IMR-90 (cell line): ENCODE measurements at regions not wholly inside any gene's neighbourhood (a gene's known extent, or its start where the extent isn't known, plus 50 kb on each side); places are given as distances from the start of the nearest gene placed in this dataset.

Experiments
- ATAC-seq: fragments of 200-7000 bp; cut with Tn5 transposase; 2 replicates; pipeline ENCODE4 v1.9.1; 2020; ENCODE audit warnings: low read depth, mild to moderate bottlenecking, moderate library complexity
- BruUV-seq: library from RNA; stranded (reverse); fragments of 400-500 nt; replicated peaks from 2 replicates; lab custom pipeline; 2021; lab: Mats Ljungman, UMichigan
- CTCF ChIA-PET: fragments of 300-600 bp; formaldehyde crosslinking; extraction: SDS; loops from one replicate; lab custom pipeline; 2021; ENCODE audit warnings: antibody characterized with exemption; lab: Yijun Ruan, JAX
- POLR2A ChIA-PET: fragments of 300-600 bp; sonication (Branson Sonifier 250); formaldehyde crosslinking; loops from one replicate; lab custom pipeline; 2022; ENCODE audit warnings: antibody characterized with exemption; ENCODE audit not compliant: unreplicated experiment; lab: Charles Lee
- DNase-seq: peaks from one replicate; pipeline ENCODE4 v3.0.0; 2013
- H2AFZ ChIP-seq: replicated peaks from 2 replicates; pipeline ENCODE3; 2013; ENCODE audit warnings: low read length, mild to moderate bottlenecking; ENCODE audit not compliant: poor library complexity
- H2AK5ac ChIP-seq: 2 replicates; pipeline ENCODE4 v1.6.1; 2013; ENCODE audit warnings: low read depth, low read length, inconsistent platforms
- H2AK9ac ChIP-seq: replicated peaks from 2 replicates; pipeline ENCODE3; 2013; ENCODE audit warnings: mild to moderate bottlenecking, low read depth, low read length, moderate library complexity; ENCODE audit not compliant: poor library complexity
- H2BK120ac ChIP-seq: 2 replicates; pipeline ENCODE4 v1.6.1; 2013; ENCODE audit warnings: low read depth, low read length, inconsistent platforms
- H2BK15ac ChIP-seq: 3 replicates; pipeline ENCODE4 v1.6.1; 2013; ENCODE audit warnings: low read depth, low read length, inconsistent platforms
- H2BK20ac ChIP-seq: 2 replicates; pipeline ENCODE4 v1.6.1; 2013; ENCODE audit warnings: low read depth, mild to moderate bottlenecking, inconsistent platforms, low read length, moderate library complexity
- H2BK5ac ChIP-seq: 2 replicates; pipeline ENCODE4 v1.6.1; 2013; ENCODE audit warnings: mild to moderate bottlenecking, low read depth, low read length, inconsistent platforms; ENCODE audit not compliant: poor library complexity, severe bottlenecking
- H3K14ac ChIP-seq: replicated peaks from 2 replicates; pipeline ENCODE4 v1.6.1; 2013; ENCODE audit warnings: low read depth, low read length, inconsistent platforms
- H3K18ac ChIP-seq: 2 replicates; pipeline ENCODE4 v1.6.1; 2013; ENCODE audit warnings: low read depth, low read length, control low read depth
- H3K23ac ChIP-seq: 2 replicates; pipeline ENCODE4 v1.6.1; 2013; ENCODE audit warnings: low read depth, low read length, inconsistent platforms
- H3K27ac ChIP-seq: 2 replicates; pipeline ENCODE4 v1.5.1; 2013; ENCODE audit warnings: mild to moderate bottlenecking, control low read depth, low read length; ENCODE audit not compliant: insufficient read depth
- H3K27me3 ChIP-seq: 2 replicates; pipeline ENCODE4 v1.6.1; 2013; ENCODE audit warnings: low read length; ENCODE audit not compliant: control insufficient read depth, insufficient read depth
- H3K36me3 ChIP-seq: 2 replicates; pipeline ENCODE4 v1.6.1; 2013; ENCODE audit warnings: low read length, mixed read lengths; ENCODE audit not compliant: control insufficient read depth, insufficient read depth
- H3K4ac ChIP-seq: 2 replicates; pipeline ENCODE4 v1.6.1; 2013; ENCODE audit warnings: low read depth, low read length, inconsistent platforms
- H3K4me1 ChIP-seq: 2 replicates; pipeline ENCODE4 v1.6.1; 2013; ENCODE audit warnings: low read length, mixed read lengths; ENCODE audit not compliant: control insufficient read depth, insufficient read depth
- H3K4me2 ChIP-seq: 2 replicates; pipeline ENCODE4 v1.6.1; 2013; ENCODE audit warnings: low read depth, mild to moderate bottlenecking, control low read depth, low read length, moderate library complexity
- H3K4me3 ChIP-seq: 2 replicates; pipeline ENCODE4 v1.5.1; 2013; ENCODE audit warnings: low read depth, mild to moderate bottlenecking, control low read depth, low read length, moderate library complexity; ENCODE audit not compliant: insufficient read depth
- H3K56ac ChIP-seq: 2 replicates; pipeline ENCODE4 v1.6.1; 2013; ENCODE audit warnings: low read length, inconsistent platforms; ENCODE audit not compliant: insufficient read depth; ENCODE audit errors: extremely low read depth
- H3K79me1 ChIP-seq, 2 experiments: 2 replicates each; pipeline ENCODE4 v1.6.1; 2013; ENCODE audit warnings: low read length in 2 of 2, inconsistent platforms in 1 of 2, low read depth in 1 of 2
- H3K9ac ChIP-seq: 2 replicates; pipeline ENCODE4 v1.6.1; 2013; ENCODE audit warnings: low read depth, low read length, control low read depth
- H3K9me1 ChIP-seq: 2 replicates; pipeline ENCODE4 v1.6.1; 2013; ENCODE audit warnings: low read length, inconsistent platforms; ENCODE audit not compliant: insufficient read depth
- H3K9me3 ChIP-seq: 2 replicates; pipeline ENCODE4 v1.6.1; 2013; ENCODE audit warnings: low read length; ENCODE audit not compliant: control insufficient read depth, insufficient read depth
- H4K20me1 ChIP-seq: 2 replicates; pipeline ENCODE4 v1.6.1; 2013; ENCODE audit warnings: low read length, inconsistent platforms; ENCODE audit not compliant: insufficient read depth
- H4K5ac ChIP-seq: 2 replicates; pipeline ENCODE4 v1.6.1; 2013; ENCODE audit warnings: mild to moderate bottlenecking, low read depth, low read length, control low read depth
- H4K8ac ChIP-seq, 2 experiments: 2 replicates each; pipeline ENCODE4 v1.6.1; 2013; ENCODE audit warnings: low read depth in 2 of 2, low read length in 2 of 2, control low read depth in 1 of 2, inconsistent platforms in 1 of 2
- H4K91ac ChIP-seq: 2 replicates; pipeline ENCODE4 v1.6.1; 2013; ENCODE audit warnings: low read depth, low read length, inconsistent platforms; ENCODE audit not compliant: insufficient read depth
- BHLHE40 ChIP-seq: fragments of 150-350 bp; IDR thresholded peaks from 2 replicates; pipeline ENCODE4 v1.6.1; 2016; ENCODE audit warnings: mild to moderate bottlenecking, low read depth, low read length
- CEBPB ChIP-seq: IDR thresholded peaks from 2 replicates; pipeline ENCODE4 v1.6.1; 2012; ENCODE audit warnings: low read depth, low read length, improper control_type of control experiment
- FOS ChIP-seq: fragments of 150-350 bp; IDR thresholded peaks from 2 replicates; pipeline ENCODE4 v1.6.1; 2016; ENCODE audit warnings: low read depth, low read length
- MAFK ChIP-seq: IDR thresholded peaks from 2 replicates; pipeline ENCODE4 v1.6.1; 2012; ENCODE audit warnings: low read depth, low read length, improper control_type of control experiment
- MAZ ChIP-seq: IDR thresholded peaks from 2 replicates; pipeline ENCODE4 v1.6.1; 2012; ENCODE audit warnings: low read depth, mild to moderate bottlenecking, low read length, improper control_type of control experiment, moderate library complexity, borderline replicate concordance
- MXI1 ChIP-seq: IDR thresholded peaks from 2 replicates; pipeline ENCODE4 v1.6.1; 2012; ENCODE audit warnings: low read depth, mild to moderate bottlenecking, low read length, moderate library complexity, borderline replicate concordance
- NFE2L2 ChIP-seq: fragments of 150-350 bp; IDR thresholded peaks from 2 replicates; pipeline ENCODE4 v1.6.1; 2016; ENCODE audit warnings: low read depth, mild to moderate bottlenecking, low read length
- POLR2A ChIP-seq: IDR thresholded peaks from 2 replicates; pipeline ENCODE4 v1.6.1; 2012; ENCODE audit warnings: mild to moderate bottlenecking, low read depth, low read length
- RAD21 ChIP-seq: IDR thresholded peaks from 2 replicates; pipeline ENCODE4 v1.6.1; 2012; ENCODE audit warnings: low read length, improper control_type of control experiment
- RCOR1 ChIP-seq: IDR thresholded peaks from 2 replicates; pipeline ENCODE4 v1.6.1; 2012; ENCODE audit warnings: mild to moderate bottlenecking, low read length, improper control_type of control experiment; ENCODE audit not compliant: insufficient replicate concordance
- RFX5 ChIP-seq: IDR thresholded peaks from 2 replicates; pipeline ENCODE4 v1.8.0; 2012; ENCODE audit warnings: low read depth, mild to moderate bottlenecking, low read length, moderate library complexity
- SMC3 ChIP-seq: fragments of 150-350 bp; IDR thresholded peaks from 2 replicates; pipeline ENCODE4 v1.6.1; 2016; ENCODE audit warnings: low read depth, mild to moderate bottlenecking, antibody characterized with exemption, low read length, moderate library complexity
- WGBS, 2 experiments: methylation state at CpG; one replicate each; pipeline versions ENCODE4 v1.1.5 to v1.1.7; 2013; ENCODE audit warnings: missing lambda C conversion rate in 2 of 2; ENCODE audit not compliant: insufficient read length in 1 of 2; ENCODE audit errors: extremely low coverage in 2 of 2; 5-methylcytosine and 5-hydroxymethylcytosine counted together
- dilution Hi-C: fragments of 300-500 bp; cut with HindIII; formaldehyde crosslinking; loops from one replicate; pipeline ENCODE4 v1.14.3; 2018; ENCODE audit warnings: low sequenced_read_pairs; ENCODE audit not compliant: unreplicated experiment
- in situ Hi-C: fragments of 300-500 bp; cut with MboI; formaldehyde crosslinking; loops from 3 replicates; pipeline ENCODE4 v1.14.3; 2019; ENCODE audit warnings: low sequenced_read_pairs, inconsistent platforms, mixed read lengths
- intact Hi-C: fragments of 100-400 bp; cut with micrococcal nuclease; formaldehyde crosslinking; loops from 2 replicates; pipeline ENCODE4 v1.10.0; 2022
- TF ChIP-seq, protein P1 (sequence below): conservative IDR thresholded peaks from 2 replicates; pipeline ENCODE4 v1.5.1; 2012; ENCODE audit warnings: mild to moderate bottlenecking, low read depth, low read length, improper control_type of control experiment
- TF ChIP-seq, protein P2 (sequence below): fragments of 150-350 bp; IDR thresholded peaks from 2 replicates; pipeline ENCODE4 v1.6.1; 2017; ENCODE audit warnings: mild to moderate bottlenecking, antibody characterized with exemption, low read length, low read depth
- TF ChIP-seq, protein P3 (sequence below): fragments of 150-350 bp; IDR thresholded peaks from 2 replicates; pipeline ENCODE4 v1.6.1; 2016; ENCODE audit warnings: low read depth, mild to moderate bottlenecking, low read length, moderate library complexity, borderline replicate concordance

DNA sequence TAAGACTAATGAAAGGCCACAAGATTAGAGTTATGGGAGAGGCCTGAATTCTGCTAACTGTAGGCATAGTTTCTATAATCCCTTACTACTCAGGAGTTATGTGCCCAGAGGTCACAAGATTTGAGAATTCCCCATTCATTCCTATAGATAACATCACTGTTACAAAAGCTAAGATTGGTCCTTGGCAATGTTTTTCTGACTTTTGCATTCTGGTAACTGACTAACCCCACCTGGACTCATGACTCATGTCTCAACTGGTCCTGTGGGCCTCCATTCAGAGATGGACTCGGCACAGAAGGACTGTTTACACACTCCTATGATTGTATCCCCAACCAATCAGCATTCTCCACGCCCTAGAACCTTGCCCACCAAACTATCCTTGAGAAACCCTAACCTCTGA is 249.0 kb upstream of the ZP4 start:
- Histone ChIP-seq H3K14ac (no peak overlapping the region), H2BK15ac (no peak overlapping the region), H3K27ac (no peak overlapping the region), H3K9me1 (no peaks in the 10 kb centered on the region), H2AFZ (no peak overlapping the region), H3K18ac (no peak overlapping the region), H3K36me3 (no peaks in the 10 kb centered on the region), H4K5ac (no peak overlapping the region), H3K9me3 (peaks cover 10% of the 10 kb centered on the region), H3K4ac (no peak overlapping the region), H2BK120ac (no peak overlapping the region), H3K9ac (no peak overlapping the region), H4K8ac (no peak overlapping the region), H3K4me1 (no peaks in the 10 kb centered on the region), H3K4me2 (no peak overlapping the region), H2BK5ac (no peak overlapping the region), H2AK9ac (no peak overlapping the region), H3K4me3 (no peak overlapping the region), H2BK20ac (no peak overlapping the region), H3K56ac (no peak overlapping the region), H4K91ac (no peak overlapping the region), H3K79me1 (no peaks in the 10 kb centered on the region), H3K23ac (no peak overlapping the region), H2AK5ac (no peak overlapping the region), H3K27me3 (no peaks in the 10 kb centered on the region), H4K20me1 (no peaks in the 10 kb centered on the region)
- no CpG with 5 or more reads among the region's 2 CpGs for WGBS, 2 experiments
- ChIA-PET CTCF (interaction anchor here (0.6 kb wide), 1 partner anchor 1886 kb away, joined by 3 read pairs; no protein-coding TSS in a partner anchor), POLR2A (no interaction called here)
- ATAC-seq = no peak
- BruUV-seq = no TSS peak
- TF ChIP-seq, protein P1, sequence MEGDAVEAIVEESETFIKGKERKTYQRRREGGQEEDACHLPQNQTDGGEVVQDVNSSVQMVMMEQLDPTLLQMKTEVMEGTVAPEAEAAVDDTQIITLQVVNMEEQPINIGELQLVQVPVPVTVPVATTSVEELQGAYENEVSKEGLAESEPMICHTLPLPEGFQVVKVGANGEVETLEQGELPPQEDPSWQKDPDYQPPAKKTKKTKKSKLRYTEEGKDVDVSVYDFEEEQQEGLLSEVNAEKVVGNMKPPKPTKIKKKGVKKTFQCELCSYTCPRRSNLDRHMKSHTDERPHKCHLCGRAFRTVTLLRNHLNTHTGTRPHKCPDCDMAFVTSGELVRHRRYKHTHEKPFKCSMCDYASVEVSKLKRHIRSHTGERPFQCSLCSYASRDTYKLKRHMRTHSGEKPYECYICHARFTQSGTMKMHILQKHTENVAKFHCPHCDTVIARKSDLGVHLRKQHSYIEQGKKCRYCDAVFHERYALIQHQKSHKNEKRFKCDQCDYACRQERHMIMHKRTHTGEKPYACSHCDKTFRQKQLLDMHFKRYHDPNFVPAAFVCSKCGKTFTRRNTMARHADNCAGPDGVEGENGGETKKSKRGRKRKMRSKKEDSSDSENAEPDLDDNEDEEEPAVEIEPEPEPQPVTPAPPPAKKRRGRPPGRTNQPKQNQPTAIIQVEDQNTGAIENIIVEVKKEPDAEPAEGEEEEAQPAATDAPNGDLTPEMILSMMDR = no peak
- TF ChIP-seq RFX5 (no peak), MXI1 (no peak), CEBPB (no peak), POLR2A (no peak), FOS (no peak), SMC3 (no peak), RCOR1 (no peak), BHLHE40 (no peak), MAFK (no peak), MAZ (no peak), NFE2L2 (no peak), RAD21 (no peak)
- TF ChIP-seq, protein P2, sequence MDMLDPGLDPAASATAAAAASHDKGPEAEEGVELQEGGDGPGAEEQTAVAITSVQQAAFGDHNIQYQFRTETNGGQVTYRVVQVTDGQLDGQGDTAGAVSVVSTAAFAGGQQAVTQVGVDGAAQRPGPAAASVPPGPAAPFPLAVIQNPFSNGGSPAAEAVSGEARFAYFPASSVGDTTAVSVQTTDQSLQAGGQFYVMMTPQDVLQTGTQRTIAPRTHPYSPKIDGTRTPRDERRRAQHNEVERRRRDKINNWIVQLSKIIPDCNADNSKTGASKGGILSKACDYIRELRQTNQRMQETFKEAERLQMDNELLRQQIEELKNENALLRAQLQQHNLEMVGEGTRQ = no peak
- TF ChIP-seq, protein P3, sequence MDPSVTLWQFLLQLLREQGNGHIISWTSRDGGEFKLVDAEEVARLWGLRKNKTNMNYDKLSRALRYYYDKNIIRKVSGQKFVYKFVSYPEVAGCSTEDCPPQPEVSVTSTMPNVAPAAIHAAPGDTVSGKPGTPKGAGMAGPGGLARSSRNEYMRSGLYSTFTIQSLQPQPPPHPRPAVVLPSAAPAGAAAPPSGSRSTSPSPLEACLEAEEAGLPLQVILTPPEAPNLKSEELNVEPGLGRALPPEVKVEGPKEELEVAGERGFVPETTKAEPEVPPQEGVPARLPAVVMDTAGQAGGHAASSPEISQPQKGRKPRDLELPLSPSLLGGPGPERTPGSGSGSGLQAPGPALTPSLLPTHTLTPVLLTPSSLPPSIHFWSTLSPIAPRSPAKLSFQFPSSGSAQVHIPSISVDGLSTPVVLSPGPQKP = no peak
- intact Hi-C loops = no loop called here
- dilution Hi-C loops = no loop called here
- in situ Hi-C loops = no loop called here
- no peak for DNase-seq
